ENCODE measurements at regions not wholly inside any gene's neighbourhood (a gene's known extent, or its start where the extent isn't known, plus 50 kb on each side); places are given as distances from the start of the nearest gene placed in this dataset.

- POLR2A ChIA-PET, result no interaction called here
These were observed 222.2 kb upstream of the RGS6 start for GRCh38 chr14:71709987-71710386.

GRCh38 chr14:71711125-71711524 is 221.1 kb upstream of the RGS6 start:
- ChIA-PET POLR2A (no interaction called here), CTCF (interaction anchor here (1.5 kb wide), 1 partner anchor 10 kb away, joined by 4 read pairs; no protein-coding TSS in a partner anchor)
- Histone ChIP-seq H3K4me3 (ENCODE audit: low read depth, low read length) (no peak overlapping the region), H3K27me3 (ENCODE audit: control insufficient read depth, insufficient read depth, low read length) (no peaks in the 10 kb centered on the region), H3K36me3 (ENCODE audit: control insufficient read depth, insufficient read depth, low read length) (peaks cover 4% of the 10 kb centered on the region)
- no peak for DNase-seq (ENCODE audit: low read depth)
- no peak for TF ChIP-seq CTCF (IDR thresholded peaks at IDR 0.05; ENCODE audit: insufficient read depth, low read depth, low read length)

More at GRCh38 chr14:71709987-71710386, 222.2 kb upstream of the RGS6 start:
- Histone ChIP-seq H3K36me3 (ENCODE audit: control insufficient read depth, insufficient read depth, low read length) (peaks cover 4% of the 10 kb centered on the region), H3K27me3 (ENCODE audit: control insufficient read depth, insufficient read depth, low read length) (no peaks in the 10 kb centered on the region), H3K4me3 (ENCODE audit: low read depth, low read length) (no peak overlapping the region)
- no peak for TF ChIP-seq CTCF (IDR thresholded peaks at IDR 0.05; ENCODE audit: insufficient read depth, low read depth, low read length)
- CTCF ChIA-PET, result no interaction called here
- DNase-seq (ENCODE audit: low read depth), result no peak

DNA sequence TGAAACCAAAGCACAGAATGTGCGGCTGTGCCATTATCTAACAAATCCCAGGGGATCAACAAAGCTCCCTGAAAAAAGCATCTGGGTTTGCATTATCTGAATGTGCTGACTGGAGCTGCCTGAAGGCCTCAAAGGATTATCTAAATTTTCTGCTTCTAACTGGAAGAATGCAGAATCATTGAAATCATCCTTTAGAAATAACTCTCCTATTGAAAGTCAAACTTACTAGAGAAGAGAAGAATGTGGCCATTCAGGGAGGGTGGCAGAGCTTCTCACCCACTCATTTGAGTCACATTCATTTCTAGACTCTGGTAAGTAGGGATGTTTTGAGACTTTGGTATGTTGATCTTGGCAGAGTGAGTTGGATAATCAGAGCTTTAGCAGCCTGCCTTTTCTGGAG is 220.6 kb upstream of the RGS6 start:
- H3K27me3 ChIP-seq (ENCODE audit: control insufficient read depth, insufficient read depth, low read length), result no peaks in the 10 kb centered on the region
- no peak overlapping the region for H3K4me3 ChIP-seq (ENCODE audit: low read depth, low read length)
- CTCF ChIA-PET, result interaction anchor here (0.7 to 1.5 kb wide), 5 partner anchors 8 to 573 kb away, joined by 3 to 5 read pairs (median 3); no protein-coding TSS in a partner anchor
- DNase-seq (ENCODE audit: low read depth), result peak; percentile 87
- POLR2A ChIA-PET, result no interaction called here
- H3K36me3 ChIP-seq (ENCODE audit: control insufficient read depth, insufficient read depth, low read length), result peaks cover 4% of the 10 kb centered on the region
- TF ChIP-seq CTCF (IDR thresholded peaks at IDR 0.05; ENCODE audit: insufficient read depth, low read depth, low read length), result no peak

- POLR2A ChIA-PET, result interaction anchor here (0.7 kb wide), 1 partner anchor 17 kb away, joined by 3 read pairs; no protein-coding TSS in a partner anchor
- Histone ChIP-seq H3K4me3 (ENCODE audit: low read depth, low read length) (no peak overlapping the region), H3K27me3 (ENCODE audit: control insufficient read depth, insufficient read depth, low read length) (no peaks in the 10 kb centered on the region), H3K36me3 (ENCODE audit: control insufficient read depth, insufficient read depth, low read length) (peaks cover 4% of the 10 kb centered on the region)
- no peak for TF ChIP-seq CTCF (IDR thresholded peaks at IDR 0.05; ENCODE audit: insufficient read depth, low read depth, low read length)
- CTCF ChIA-PET, result interaction anchor here (1.0 to 1.2 kb wide), 3 partner anchors 14 to 574 kb away, joined by 3 to 5 read pairs (median 3); no protein-coding TSS in a partner anchor
- DNase-seq (ENCODE audit: low read depth), result no peak
These were observed 219.8 kb upstream of the RGS6 start for GRCh38 chr14:71712478-71712877.

DNA sequence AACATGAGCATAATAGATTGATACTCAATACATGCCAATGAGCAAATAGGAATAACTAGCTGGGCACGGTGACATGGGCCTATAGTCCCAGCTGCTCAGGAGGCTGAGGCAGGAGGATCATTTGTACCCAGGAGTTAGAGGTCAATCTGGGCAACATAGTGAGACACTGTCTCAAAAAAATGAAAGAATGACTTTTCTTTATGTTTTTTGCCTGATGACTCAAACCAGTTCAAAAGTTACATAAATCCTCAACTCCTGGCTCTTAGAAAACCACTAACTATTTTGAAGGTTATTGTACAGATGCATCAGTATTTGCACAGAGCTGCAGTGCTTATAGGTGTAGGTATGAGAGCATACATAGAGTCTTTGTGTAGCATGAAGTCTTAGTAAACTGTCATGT is 219.2 kb upstream of the RGS6 start:
- DNase-seq (ENCODE audit: low read depth), result no peak
- H3K4me3 ChIP-seq (ENCODE audit: low read depth, low read length), result no peak overlapping the region
- TF ChIP-seq CTCF (IDR thresholded peaks at IDR 0.05; ENCODE audit: insufficient read depth, low read depth, low read length), result no peak
- CTCF ChIA-PET, result interaction anchor here (0.7 to 1.2 kb wide), 2 partner anchors 12 to 21 kb away, joined by 3 read pairs; no protein-coding TSS in a partner anchor
- POLR2A ChIA-PET, result no interaction called here
- H3K36me3 ChIP-seq (ENCODE audit: control insufficient read depth, insufficient read depth, low read length), result peaks cover 4% of the 10 kb centered on the region
- H3K27me3 ChIP-seq (ENCODE audit: control insufficient read depth, insufficient read depth, low read length), result no peaks in the 10 kb centered on the region

All from BJ (cell line).